H9 (cell line): ENCODE measurements at regions not wholly inside any gene's neighbourhood (a gene's known extent, or its start where the extent isn't known, plus 50 kb on each side); places are given as distances from the start of the nearest gene placed in this dataset.

ENCODE experiments used
- DNase-seq: peaks from one replicate; pipeline ENCODE4 v3.0.0-alpha.2; 2017
- H2AFZ ChIP-seq: one replicate; pipeline ENCODE4 v1.6.1; 2013; ENCODE audit warnings: mild to moderate bottlenecking, low read length, control low read depth, moderate library complexity
- H2AK5ac ChIP-seq: 2 replicates; pipeline ENCODE4 v1.6.1; 2013; ENCODE audit warnings: low read length, control low read depth, mixed read lengths; ENCODE audit not compliant: insufficient read length
- H2BK120ac ChIP-seq: one replicate; pipeline ENCODE4 v1.6.1; 2013; ENCODE audit warnings: low read depth, mild to moderate bottlenecking, low read length, control low read depth, inconsistent platforms; ENCODE audit not compliant: poor library complexity, severe bottlenecking
- H2BK12ac ChIP-seq: 2 replicates; pipeline ENCODE4 v1.6.1; 2013; ENCODE audit warnings: low read length, control low read depth, mixed read lengths, low read depth; ENCODE audit not compliant: insufficient read length
- H2BK15ac ChIP-seq: 2 replicates; pipeline ENCODE4 v1.6.1; 2013; ENCODE audit warnings: low read depth, low read length, control low read depth
- H2BK20ac ChIP-seq: one replicate; pipeline ENCODE4 v1.6.1; 2013; ENCODE audit warnings: low read depth, mild to moderate bottlenecking, low read length, control low read depth, inconsistent platforms; ENCODE audit not compliant: poor library complexity, severe bottlenecking
- H2BK5ac ChIP-seq: 2 replicates; pipeline ENCODE4 v1.6.1; 2013; ENCODE audit warnings: low read length, control low read depth, mixed read lengths; ENCODE audit not compliant: insufficient read length
- H3K14ac ChIP-seq: 2 replicates; pipeline ENCODE4 v1.6.1; 2013; ENCODE audit warnings: low read length, control low read depth; ENCODE audit not compliant: insufficient read depth
- H3K18ac ChIP-seq: 2 replicates; pipeline ENCODE4 v1.6.1; 2013; ENCODE audit warnings: low read depth, mild to moderate bottlenecking, mixed read lengths, low read length, control low read depth; ENCODE audit not compliant: insufficient read length
- H3K23ac ChIP-seq: 2 replicates; pipeline ENCODE4 v1.6.1; 2013; ENCODE audit warnings: low read length, control low read depth, mixed read lengths, low read depth; ENCODE audit not compliant: insufficient read length
- H3K23me2 ChIP-seq: 2 replicates; pipeline ENCODE4 v1.6.1; 2013; ENCODE audit warnings: low read depth, mild to moderate bottlenecking, mixed read lengths, low read length, control low read depth; ENCODE audit not compliant: insufficient read length, poor library complexity, severe bottlenecking
- H3K27ac ChIP-seq: 2 replicates; pipeline ENCODE4 v1.5.1; 2013; ENCODE audit warnings: low read length, control low read depth, mixed read lengths, low read depth; ENCODE audit not compliant: insufficient read length
- H3K27me3 ChIP-seq: 2 replicates; pipeline ENCODE4 v1.6.1; 2013; ENCODE audit warnings: low read length, control low read depth, inconsistent platforms; ENCODE audit not compliant: insufficient read depth
- H3K4ac ChIP-seq: 2 replicates; pipeline ENCODE4 v1.6.1; 2013; ENCODE audit warnings: low read depth, mild to moderate bottlenecking, control low read depth, inconsistent platforms, low read length, moderate library complexity
- H3K4me1 ChIP-seq: 2 replicates; pipeline ENCODE4 v1.6.1; 2013; ENCODE audit warnings: low read length, control low read depth, inconsistent platforms; ENCODE audit not compliant: insufficient read depth
- H3K4me2 ChIP-seq: 2 replicates; pipeline ENCODE4 v1.6.1; 2013; ENCODE audit warnings: low read length, control low read depth, mixed read lengths; ENCODE audit not compliant: insufficient read length, insufficient read depth
- H3K56ac ChIP-seq: 2 replicates; pipeline ENCODE4 v1.6.1; 2013; ENCODE audit warnings: low read depth, mild to moderate bottlenecking, mixed read lengths, low read length, control low read depth; ENCODE audit not compliant: insufficient read length
- H3K79me1 ChIP-seq: 2 replicates; pipeline ENCODE4 v1.6.1; 2013; ENCODE audit warnings: low read depth, mild to moderate bottlenecking, moderate library complexity, low read length, control low read depth, inconsistent platforms; ENCODE audit not compliant: insufficient read depth, poor library complexity, severe bottlenecking
- H3K79me2 ChIP-seq: 2 replicates; pipeline ENCODE4 v1.6.1; 2013; ENCODE audit warnings: low read length, control low read depth, inconsistent platforms; ENCODE audit not compliant: insufficient read depth
- H3K9ac ChIP-seq: 2 replicates; pipeline ENCODE4 v1.6.1; 2013; ENCODE audit warnings: low read length, control low read depth, mixed read lengths; ENCODE audit not compliant: insufficient read length; ENCODE audit errors: extremely low read depth
- H3K9me3 ChIP-seq: one replicate; pipeline ENCODE4 v1.6.1; 2013; ENCODE audit warnings: low read depth, low read length, inconsistent platforms; ENCODE audit not compliant: control insufficient read depth
- H3T11ph ChIP-seq: one replicate; pipeline ENCODE4 v1.6.1; 2013; ENCODE audit warnings: mild to moderate bottlenecking, low read length, control low read depth, inconsistent platforms
- H4K20me1 ChIP-seq: one replicate; pipeline ENCODE4 v1.6.1; 2013; ENCODE audit not compliant: control insufficient read depth, insufficient read length, insufficient read depth
- H4K5ac ChIP-seq: 2 replicates; pipeline ENCODE4 v1.6.1; 2013; ENCODE audit warnings: low read depth, mild to moderate bottlenecking, mixed read lengths, low read length, control low read depth; ENCODE audit not compliant: insufficient read length
- H4K8ac ChIP-seq: replicated peaks from 2 replicates; pipeline ENCODE4 v1.6.1; 2013; ENCODE audit warnings: low read length, control low read depth, mixed read lengths, low read depth; ENCODE audit not compliant: insufficient read length
- H4K91ac ChIP-seq: 2 replicates; pipeline ENCODE4 v1.6.1; 2013; ENCODE audit warnings: low read depth, mild to moderate bottlenecking, moderate library complexity, mixed read lengths, low read length, control low read depth; ENCODE audit not compliant: insufficient read length
- H3K27ac Mint-ChIP-seq, 3 experiments: 2 replicates in 2 of 3; 3 replicates in 1 of 3; pipeline ENCODE4 v1.8.0; 2020 to 2021; ENCODE audit warnings: mixed read lengths in 3 of 3, mild to moderate bottlenecking in 1 of 3, moderate library complexity in 1 of 3
- H3K27me3 Mint-ChIP-seq: 2 replicates; pipeline ENCODE4 v1.8.0; 2021; ENCODE audit warnings: low read depth, mild to moderate bottlenecking, moderate library complexity, mixed read lengths
- H3K36me3 Mint-ChIP-seq, 3 experiments: 2 replicates in 2 of 3; 3 replicates in 1 of 3; pipeline ENCODE4 v1.8.0; 2020 to 2021; ENCODE audit warnings: low read depth in 3 of 3, mixed read lengths in 3 of 3; ENCODE audit not compliant: insufficient read depth in 1 of 3
- H3K4me1 Mint-ChIP-seq, 2 experiments: 2 replicates each; pipeline ENCODE4 v1.8.0; 2020; ENCODE audit warnings: mixed read lengths in 2 of 2
- H3K4me3 Mint-ChIP-seq, 2 experiments: 2 replicates in 1 of 2; 3 replicates in 1 of 2; pipeline ENCODE4 v1.8.0; 2020 to 2021; ENCODE audit warnings: mild to moderate bottlenecking in 2 of 2, mixed read lengths in 2 of 2, moderate library complexity in 1 of 2
- H3K9me3 Mint-ChIP-seq, 2 experiments: 2 replicates in 1 of 2; 3 replicates in 1 of 2; pipeline ENCODE4 v1.8.0; 2020; ENCODE audit warnings: mild to moderate bottlenecking in 2 of 2, mixed read lengths in 2 of 2, moderate library complexity in 1 of 2
- WGBS: extraction: QIAGEN DNeasy Blood & Tissue Kit; methylation state at CpG from one replicate; pipeline ENCODE4 v1.1.7; 2013; ENCODE audit warnings: missing lambda C conversion rate, low lambda C conversion rate, mixed read lengths; ENCODE audit not compliant: insufficient read length; ENCODE audit errors: extremely low coverage; 5-methylcytosine and 5-hydroxymethylcytosine counted together
- TF ChIP-seq, protein P1 (sequence below): fragments of 200-600 bp; sonication (generic); conservative IDR thresholded peaks from 3 replicates; pipeline ENCODE4 v1.8.0; 2021; ENCODE audit warnings: antibody characterized with exemption, mild to moderate bottlenecking

DNA sequence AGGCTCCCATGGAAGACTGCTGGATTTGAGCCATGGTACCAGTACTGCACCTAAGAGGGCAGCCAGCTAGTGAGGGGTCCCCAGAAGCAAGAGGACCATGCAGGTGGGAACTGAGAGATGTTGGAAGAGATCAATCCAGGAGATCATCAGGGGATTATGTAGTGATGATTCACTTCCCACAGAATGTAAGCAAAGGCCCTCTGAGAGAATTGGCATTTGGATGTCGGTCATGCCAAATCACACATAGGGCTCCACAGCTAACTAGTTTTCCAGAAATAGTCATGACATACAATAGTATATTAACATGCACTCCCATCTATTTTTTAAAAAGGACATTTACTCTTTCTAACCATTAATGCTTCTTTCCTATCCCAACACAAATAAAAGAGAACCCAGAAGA is 112.5 kb downstream of the RASGEF1B start:
- H3K4me1 ChIP-seq: no peaks in the 10 kb centered on the region; the same call in 1 of the 2 replicates
- H4K20me1 ChIP-seq: no peaks in the 10 kb centered on the region
- TF ChIP-seq, protein P1, sequence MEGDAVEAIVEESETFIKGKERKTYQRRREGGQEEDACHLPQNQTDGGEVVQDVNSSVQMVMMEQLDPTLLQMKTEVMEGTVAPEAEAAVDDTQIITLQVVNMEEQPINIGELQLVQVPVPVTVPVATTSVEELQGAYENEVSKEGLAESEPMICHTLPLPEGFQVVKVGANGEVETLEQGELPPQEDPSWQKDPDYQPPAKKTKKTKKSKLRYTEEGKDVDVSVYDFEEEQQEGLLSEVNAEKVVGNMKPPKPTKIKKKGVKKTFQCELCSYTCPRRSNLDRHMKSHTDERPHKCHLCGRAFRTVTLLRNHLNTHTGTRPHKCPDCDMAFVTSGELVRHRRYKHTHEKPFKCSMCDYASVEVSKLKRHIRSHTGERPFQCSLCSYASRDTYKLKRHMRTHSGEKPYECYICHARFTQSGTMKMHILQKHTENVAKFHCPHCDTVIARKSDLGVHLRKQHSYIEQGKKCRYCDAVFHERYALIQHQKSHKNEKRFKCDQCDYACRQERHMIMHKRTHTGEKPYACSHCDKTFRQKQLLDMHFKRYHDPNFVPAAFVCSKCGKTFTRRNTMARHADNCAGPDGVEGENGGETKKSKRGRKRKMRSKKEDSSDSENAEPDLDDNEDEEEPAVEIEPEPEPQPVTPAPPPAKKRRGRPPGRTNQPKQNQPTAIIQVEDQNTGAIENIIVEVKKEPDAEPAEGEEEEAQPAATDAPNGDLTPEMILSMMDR: no peak
- no peak overlapping the region for H3K56ac ChIP-seq
- Mint-ChIP-seq H3K27ac (no peak overlapping the region), H3K4me1 (peaks cover 7 to 22% of the 10 kb centered on the region in 2 experiments), H3K27me3 (no peaks in the 10 kb centered on the region), H3K36me3 (no peaks in the 10 kb centered on the region), H3K9me3 (no peaks in the 10 kb centered on the region), H3K4me3 (no peak overlapping the region)
- no peak overlapping the region for H2BK15ac ChIP-seq
- H2BK120ac ChIP-seq: no peak overlapping the region
- H2BK5ac ChIP-seq: no peak overlapping the region
- DNase-seq: no peak
- H2BK12ac ChIP-seq: no peak overlapping the region
- H3K14ac ChIP-seq: no peak overlapping the region
- H4K5ac ChIP-seq: no peak overlapping the region
- H3K4me2 ChIP-seq: no peak overlapping the region
- no CpG with 5 or more reads among the region's 1 CpG for whole genome bisulfite sequencing
- H2BK20ac ChIP-seq: no peak overlapping the region
- H3K9ac ChIP-seq: no peak overlapping the region
- H2AK5ac ChIP-seq: no peak overlapping the region
- H3T11ph ChIP-seq: no peak overlapping the region
- no peak overlapping the region for H3K27ac ChIP-seq
- H3K23me2 ChIP-seq: no peaks in the 10 kb centered on the region
- no peaks in the 10 kb centered on the region for H3K27me3 ChIP-seq
- no peak overlapping the region for H3K18ac ChIP-seq
- H3K79me1 ChIP-seq: no peaks in the 10 kb centered on the region
- no peak overlapping the region for H4K8ac ChIP-seq
- no peak overlapping the region for H3K4ac ChIP-seq
- no peak overlapping the region for H2AFZ ChIP-seq
- H3K23ac ChIP-seq: no peak overlapping the region
- no peak overlapping the region for H4K91ac ChIP-seq
- no peaks in the 10 kb centered on the region for H3K79me2 ChIP-seq
- no peaks in the 10 kb centered on the region for H3K9me3 ChIP-seq
